Medulla oblongata (tissue), 1 donor: ENCODE measurements at regions not wholly inside any gene's neighbourhood (a gene's known extent, or its start where the extent isn't known, plus 50 kb on each side); places are given as distances from the start of the nearest gene placed in this dataset.

Experiments
- DNase-seq: peaks from one replicate; pipeline ENCODE4 v3.0.0-alpha.2; 2015; ENCODE audit errors: extremely low spot score

GRCh38 chr20:24796236-24796635 lies 152.8 kb upstream of the CST7 start:
- no peak for DNase-seq

DNA sequence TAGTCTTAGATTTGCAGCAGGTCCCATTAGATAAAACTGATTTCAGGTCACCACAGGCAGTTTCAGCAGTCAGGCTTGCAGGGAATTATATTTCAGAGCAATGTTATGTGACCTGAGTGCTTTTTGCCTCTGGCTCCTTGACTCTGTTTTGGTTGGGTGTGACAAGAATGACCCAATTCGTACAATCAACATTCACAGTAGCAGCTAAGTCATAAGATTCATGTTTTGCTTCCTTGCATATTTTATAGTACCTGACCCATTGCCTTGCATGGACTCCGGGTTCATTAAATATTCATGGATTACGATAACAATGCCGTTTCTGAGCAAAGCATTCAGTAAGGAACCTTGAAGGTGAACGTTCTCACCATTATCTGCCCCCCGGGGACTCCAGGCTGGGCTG lies 152.0 kb upstream of the CST7 start:
- DNase-seq: no peak

GRCh38 chr20:24797745-24798655 lies 151.1 kb upstream of the CST7 start:
- DNase-seq: no peak

DNA sequence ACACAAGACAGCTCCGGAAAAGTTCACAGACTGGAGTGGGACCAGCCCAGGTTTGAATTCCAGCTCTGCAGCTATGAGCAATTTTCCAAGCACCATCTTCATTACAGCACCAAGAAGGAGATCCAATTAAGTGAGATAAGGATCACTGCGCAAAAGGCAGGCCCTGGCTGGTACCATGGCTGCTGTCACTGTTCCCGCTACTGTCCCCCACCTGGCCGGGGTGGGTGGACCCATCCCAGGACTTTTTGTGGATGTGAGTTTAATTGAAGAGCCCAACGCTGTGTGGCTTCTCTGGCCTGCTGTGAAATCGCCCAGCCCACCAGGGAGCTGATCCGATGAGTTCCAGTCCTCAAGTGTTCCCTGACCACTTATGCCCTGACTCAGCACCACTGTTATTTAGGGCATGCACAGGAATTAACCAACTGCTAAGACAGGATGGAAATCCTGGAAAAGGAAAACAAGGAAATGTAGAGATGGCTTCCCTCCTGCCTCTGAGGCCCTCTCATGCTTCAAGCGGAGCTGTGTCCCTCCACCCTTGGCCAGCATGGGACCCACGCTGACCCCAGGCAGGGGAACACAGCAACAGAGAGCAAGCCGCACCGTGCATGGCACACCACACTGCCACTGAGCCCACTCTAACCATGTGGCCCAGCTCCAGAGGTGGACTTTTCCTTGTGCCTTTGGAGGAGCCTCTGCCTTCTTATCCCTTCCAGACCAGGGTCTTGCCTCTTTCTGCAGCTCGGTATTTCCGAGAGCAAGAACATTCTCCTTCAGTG lies 150.0 kb upstream of the CST7 start:
- no peak for DNase-seq

DNA sequence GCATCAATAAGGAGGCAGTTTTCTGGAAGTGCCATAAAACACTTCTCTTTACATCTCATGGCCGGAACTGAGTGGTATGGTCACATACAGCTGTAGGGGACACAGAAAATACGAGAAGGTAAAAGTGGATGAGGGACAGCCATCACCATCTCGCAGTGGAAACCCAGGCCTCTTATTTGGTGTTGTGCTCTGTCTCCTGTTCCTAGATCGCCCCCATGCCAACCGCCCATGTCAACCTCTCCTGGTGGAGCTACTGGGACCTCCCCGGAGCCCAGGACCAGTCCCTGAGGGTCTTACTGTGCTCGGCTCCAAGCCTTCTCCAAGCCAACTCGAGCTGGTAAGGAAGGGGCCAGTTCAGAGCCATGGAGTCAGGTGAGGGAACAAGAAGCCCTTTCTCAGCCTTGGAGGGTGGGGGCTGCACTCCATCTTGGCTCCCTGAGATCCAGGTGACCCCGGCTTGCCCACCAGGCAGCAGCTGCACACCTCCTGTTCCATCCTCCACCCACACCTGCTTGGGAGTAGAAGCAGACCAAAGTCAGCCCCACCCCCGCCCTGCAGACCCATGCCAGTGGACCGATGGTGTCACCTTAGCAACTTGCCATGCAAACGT lies 149.0 kb upstream of the CST7 start:
- DNase-seq: no peak

DNA sequence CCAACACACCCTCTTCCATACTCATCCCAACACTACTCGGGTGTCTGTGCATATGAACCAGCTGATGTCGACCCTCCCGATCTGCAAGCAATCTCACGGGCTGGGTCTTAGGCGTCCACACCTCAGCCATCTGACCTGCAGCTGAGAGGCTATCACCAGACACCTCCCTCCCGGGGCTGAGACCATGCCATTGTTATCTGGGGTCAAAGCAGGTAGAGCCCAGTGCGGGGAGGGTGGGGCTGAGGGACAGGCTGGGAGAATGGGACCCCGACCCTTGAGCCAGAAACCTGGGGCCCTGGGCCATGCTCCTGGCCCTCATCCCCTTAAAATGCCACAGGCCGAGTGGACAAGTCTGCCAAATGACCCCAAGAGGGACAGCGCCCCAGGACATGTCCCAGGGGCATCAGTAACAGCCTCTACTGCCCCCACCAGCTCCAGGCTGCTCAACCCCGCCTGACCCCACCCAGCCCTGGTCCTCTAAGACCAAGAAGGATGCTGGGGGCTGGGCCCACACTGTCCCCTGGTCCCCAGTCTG lies 146.7 kb upstream of the CST7 start:
- DNase-seq: no peak

GRCh38 chr20:24804481-24805206 lies 144.4 kb upstream of the CST7 start:
- DNase-seq: no peak

DNA sequence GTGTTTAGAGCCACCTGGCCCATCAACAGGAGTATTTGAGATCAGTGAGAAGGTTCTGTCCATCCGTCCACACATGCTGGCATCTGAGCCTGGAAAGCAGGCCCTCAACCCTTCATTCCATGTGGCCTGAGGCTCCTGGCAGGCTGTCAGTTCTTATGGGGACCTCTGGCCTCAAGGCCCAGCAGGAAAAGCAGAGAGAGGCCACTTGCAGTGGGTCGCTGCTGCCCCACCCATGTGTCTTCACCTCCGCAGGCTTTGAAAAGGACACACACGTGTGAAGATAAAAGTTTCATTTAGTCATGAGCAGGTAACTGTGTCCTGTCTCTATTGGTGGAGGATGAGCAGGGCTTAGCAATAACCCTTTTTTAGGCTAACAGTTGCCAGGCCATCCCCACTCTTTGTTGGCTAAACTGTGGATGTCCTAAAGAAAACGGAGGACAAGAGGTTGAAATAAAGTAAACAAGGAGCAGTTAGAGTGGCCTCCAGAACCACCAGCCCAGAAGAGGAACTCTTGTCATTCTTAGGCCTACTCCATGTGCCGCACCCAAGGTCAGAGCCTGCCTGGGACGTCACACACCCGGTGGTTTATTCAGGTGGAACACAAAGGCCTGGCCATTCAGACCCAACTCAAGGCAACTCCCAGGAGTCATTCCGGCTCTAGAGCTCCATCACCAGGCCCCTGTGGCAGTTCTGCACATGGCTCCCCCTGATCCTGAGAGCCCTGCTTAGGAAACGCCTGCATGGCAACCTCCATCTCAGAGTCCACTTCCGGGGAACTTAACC lies 143.4 kb upstream of the CST7 start:
- DNase-seq: no peak

DNA sequence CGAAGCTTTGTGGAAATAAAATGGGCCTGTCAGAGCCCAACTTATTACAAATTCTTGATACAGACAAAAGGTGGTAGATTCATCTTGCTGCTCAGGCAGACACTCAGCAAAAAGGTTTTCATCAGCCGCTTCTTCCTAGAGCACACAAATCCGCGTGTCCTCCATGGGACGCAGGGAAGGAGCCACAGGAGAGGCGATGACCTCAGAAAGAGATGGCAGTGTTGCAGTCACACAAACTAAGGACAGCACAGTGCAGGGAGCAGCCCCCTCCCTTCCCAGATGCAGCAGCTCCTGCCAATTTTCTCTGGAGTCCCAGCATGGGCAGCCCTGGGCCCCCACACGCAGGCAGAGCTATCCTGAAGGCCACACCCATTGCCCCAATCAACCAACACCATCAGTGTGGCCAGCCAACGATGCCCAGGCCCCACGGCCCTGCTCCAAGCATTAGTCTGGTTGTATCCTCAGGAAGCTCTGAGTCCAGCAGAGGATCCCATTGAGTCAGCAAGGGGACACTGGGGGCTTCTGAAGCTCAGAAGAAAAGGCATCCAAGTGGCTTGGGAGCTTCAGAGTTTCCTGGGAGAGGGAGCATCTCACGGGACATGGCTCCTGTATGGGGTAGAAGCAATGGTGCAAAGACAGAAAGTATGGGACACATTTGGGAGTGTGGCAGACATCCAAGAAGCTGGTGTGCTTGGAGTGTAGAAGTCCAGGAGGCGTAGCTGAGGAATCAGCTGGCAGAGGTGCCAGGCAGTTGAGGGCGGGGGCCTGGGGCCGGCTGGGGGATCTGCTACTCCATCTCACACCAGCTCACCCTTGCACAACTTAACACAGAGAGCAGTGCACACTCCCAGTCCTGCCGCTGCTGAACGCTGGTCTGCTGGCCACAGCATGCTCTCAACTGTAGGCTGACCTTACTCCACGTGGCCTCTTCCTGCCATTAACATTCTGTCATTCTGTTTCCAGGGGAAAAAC lies 142.1 kb upstream of the CST7 start:
- DNase-seq: no peak

DNA sequence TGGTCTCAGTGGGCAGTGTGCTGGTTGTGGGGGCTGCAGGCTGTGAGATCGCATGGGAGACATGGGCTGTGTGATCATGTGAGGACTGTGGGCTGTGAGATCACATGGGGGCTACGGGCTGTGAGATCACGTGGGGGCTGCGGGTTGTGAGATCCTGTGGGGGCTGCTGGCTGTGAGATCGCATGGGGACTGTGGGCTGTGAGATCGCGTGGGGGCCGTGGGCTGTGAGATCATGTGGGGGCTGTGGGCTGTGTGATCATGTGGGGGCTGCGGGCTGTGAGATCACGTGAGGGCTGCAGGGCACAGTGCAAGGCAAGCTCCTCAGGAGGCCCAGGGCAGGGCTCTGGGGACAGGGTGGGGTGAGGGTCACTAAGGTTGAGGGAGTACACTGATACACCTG lies 140.5 kb upstream of the CST7 start:
- DNase-seq: no peak

DNA sequence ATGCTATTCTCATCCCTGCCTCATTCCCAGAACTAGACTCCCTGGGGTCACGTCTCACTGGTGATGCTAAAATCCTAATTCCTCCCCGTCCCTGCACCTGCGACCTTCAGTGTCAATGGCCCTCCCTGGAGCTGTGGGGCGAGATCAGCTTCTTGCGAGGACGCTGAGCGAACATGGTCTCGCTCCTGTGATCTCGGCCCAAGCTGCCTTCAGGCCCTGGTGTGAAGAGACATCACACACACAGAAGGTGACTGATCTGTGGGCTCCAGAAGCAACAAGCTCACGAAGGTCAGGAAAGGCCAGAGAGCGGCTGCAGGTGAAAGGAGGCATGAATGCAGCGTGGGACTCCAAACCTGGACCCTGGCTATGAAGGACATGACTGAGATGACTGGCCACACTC lies 139.5 kb upstream of the CST7 start:
- DNase-seq: no peak

DNA sequence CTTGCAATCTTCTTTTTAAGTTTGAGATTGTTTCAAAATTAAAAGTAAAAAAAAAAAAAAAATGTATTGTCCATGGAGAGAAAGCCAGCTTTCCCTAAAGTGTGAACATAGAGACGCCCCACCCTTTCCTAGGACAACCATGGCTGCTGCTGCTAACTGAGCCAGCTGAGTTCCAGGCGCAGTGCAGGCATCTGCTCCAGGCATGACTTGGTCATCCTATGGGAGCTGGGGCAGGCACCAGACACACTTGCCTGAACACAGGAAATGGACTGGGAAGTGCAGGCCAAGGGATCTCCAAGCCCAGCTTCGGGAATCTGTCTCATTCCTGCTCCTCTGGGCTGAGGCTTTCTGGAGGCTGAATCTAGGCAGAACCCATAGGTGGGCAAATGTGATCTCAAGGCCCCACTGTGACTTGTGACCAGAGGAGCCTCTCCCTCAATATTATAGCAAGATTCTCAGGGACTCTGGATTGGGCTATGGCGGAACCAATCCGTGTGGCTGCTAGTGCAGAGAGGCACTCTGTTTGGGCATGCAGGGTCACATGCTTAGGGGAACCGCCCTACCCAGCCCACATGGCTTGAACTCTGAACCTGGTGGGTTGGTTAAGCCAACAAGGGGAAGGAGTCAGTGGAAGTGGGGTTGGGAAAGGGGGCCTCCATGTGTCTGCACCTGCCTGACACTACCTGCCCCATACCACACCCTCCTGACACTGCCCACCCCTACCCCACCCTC lies 138.2 kb upstream of the CST7 start:
- no peak for DNase-seq

DNA sequence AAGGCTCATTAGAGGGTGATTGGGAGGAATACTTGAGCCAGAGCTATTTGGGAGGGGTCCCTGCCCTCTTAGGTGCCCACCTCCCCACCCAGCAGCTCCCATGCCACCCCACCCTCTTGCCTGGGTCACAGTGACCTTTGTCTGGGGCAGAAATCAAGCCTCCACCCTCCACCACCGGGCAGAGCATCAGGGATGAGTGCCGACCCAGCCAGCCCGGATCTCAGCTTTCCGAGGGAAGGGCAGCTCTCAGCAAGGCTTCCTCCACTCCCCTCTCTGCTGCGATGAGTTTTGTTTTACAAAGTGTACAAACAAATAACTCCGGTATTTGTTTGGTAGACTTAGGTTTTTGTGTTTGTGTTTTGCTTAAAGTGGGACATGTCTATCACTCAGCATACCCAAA lies 136.7 kb upstream of the CST7 start:
- DNase-seq: no peak

DNA sequence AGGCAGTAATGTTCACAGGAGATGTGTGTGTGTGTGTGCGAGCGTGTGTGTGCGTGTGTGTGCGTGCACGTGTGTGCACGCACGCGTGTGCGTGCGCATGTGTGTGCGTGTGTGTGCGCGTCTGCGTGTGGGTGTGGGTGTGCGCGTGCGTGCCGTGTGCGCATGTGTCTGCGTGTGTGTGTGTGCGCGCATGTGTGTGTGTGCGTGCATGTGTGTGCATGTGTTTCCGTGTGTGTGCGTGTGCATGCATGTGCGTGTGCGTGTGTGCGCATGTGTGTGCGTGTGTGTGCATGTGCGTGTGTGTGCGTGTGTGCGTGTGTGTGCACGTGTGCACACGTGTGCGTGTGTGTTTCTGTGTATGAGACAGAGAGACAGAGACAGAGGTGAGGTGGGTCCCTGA lies 136.0 kb upstream of the CST7 start:
- DNase-seq: no peak

DNA sequence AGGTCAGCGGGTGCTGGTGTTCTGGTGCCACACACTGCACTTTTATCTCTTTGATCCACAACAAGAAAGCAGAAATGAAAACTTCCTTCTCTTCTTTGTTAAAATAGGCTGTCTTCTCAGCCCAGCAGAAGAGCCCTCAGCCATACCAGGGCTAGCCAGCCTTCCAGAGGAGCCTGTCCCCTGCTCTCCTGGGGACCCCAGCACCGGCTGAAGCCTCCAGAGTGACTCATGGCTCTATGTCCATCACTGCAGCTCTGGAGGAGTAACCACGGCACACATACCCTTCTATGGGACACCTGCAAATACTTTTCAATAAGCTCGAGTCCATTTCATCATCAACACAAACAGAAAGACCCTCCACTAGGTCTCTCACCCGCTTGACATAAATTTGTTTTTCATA lies 135.6 kb upstream of the CST7 start:
- no peak for DNase-seq

DNA sequence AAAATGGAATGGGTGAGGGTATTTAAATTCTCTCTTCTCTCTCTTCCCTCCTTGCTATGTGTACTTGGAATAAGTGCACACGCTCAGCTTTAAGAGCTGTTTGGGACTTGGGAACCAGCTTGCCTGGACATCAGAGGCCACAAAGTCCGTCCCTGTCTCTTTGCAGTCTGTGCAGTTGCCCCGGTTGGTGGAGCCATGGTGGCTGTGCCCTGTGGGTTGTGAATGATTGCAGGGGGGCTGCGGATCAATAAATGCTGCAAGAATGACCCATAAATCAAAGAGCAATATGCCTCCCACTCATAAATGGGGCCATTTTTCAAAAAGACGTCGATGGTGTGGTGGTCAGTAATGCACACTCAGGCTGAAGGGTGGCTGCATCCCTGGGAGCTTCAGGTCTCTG lies 135.1 kb upstream of the CST7 start:
- no peak for DNase-seq

- DNase-seq: no peak
Measured at GRCh38 chr20:24814556-24815195, 134.4 kb upstream of the CST7 start.

- no peak for DNase-seq
Measured at GRCh38 chr20:24815196-24815815, 133.8 kb upstream of the CST7 start.
